Fibroblast of lung (primary cell): ENCODE measurements at regions not wholly inside any gene's neighbourhood (a gene's known extent, or its start where the extent isn't known, plus 50 kb on each side); places are given as distances from the start of the nearest gene placed in this dataset.

Experiments
- DNase-seq, 2 donors: peaks; one replicate each; pipeline versions ENCODE4 v3.0.0 to v3.0.0-alpha.2; 2010; ENCODE audit warnings: low read depth in 2 of 2
- H2AFZ ChIP-seq: 2 replicates; pipeline ENCODE4 v1.5.1; 2012; ENCODE audit warnings: low read length, control low read depth, inconsistent platforms
- H3K27ac ChIP-seq: 2 replicates; pipeline ENCODE4 v1.5.1; 2011; ENCODE audit warnings: low read length, control low read depth; ENCODE audit not compliant: insufficient read depth
- H3K27me3 ChIP-seq: 2 replicates; pipeline ENCODE4 v1.5.1; 2011; ENCODE audit warnings: mild to moderate bottlenecking, low read length; ENCODE audit not compliant: control insufficient read depth, insufficient read depth
- H3K36me3 ChIP-seq: 2 replicates; pipeline ENCODE4 v1.5.1; 2011; ENCODE audit warnings: low read length; ENCODE audit not compliant: control insufficient read depth, insufficient read depth
- H3K4me1 ChIP-seq: 2 replicates; pipeline ENCODE4 v1.5.1; 2011; ENCODE audit warnings: low read length; ENCODE audit not compliant: control insufficient read depth, insufficient read depth; ENCODE audit errors: extremely low read depth
- H3K4me2 ChIP-seq: 2 replicates; pipeline ENCODE4 v1.5.1; 2011; ENCODE audit warnings: low read length, control low read depth; ENCODE audit not compliant: insufficient read depth; ENCODE audit errors: extremely low read depth
- H3K4me3 ChIP-seq, 4 experiments: fragments of 200-600 bp in 1 of 4; sonication (generic) in 1 of 4; replicated peaks in 1 of 4; 2 replicates each; pipeline ENCODE4 v1.5.1; 2011 to 2016; ENCODE audit warnings: low read length in 4 of 4, low read depth in 3 of 4, mild to moderate bottlenecking in 3 of 4, control low read depth in 2 of 4, inconsistent platforms in 1 of 4, mixed read lengths in 1 of 4; ENCODE audit not compliant: insufficient read depth in 1 of 4; ENCODE audit errors: control extremely low read depth in 1 of 4
- H3K79me2 ChIP-seq: 2 replicates; pipeline ENCODE4 v1.5.1; 2012; ENCODE audit warnings: mild to moderate bottlenecking, low read length, inconsistent platforms; ENCODE audit not compliant: control insufficient read depth, insufficient read depth
- H3K9ac ChIP-seq: 2 replicates; pipeline ENCODE4 v1.5.1; 2011; ENCODE audit warnings: mild to moderate bottlenecking, low read length, control low read depth; ENCODE audit not compliant: insufficient read depth
- H3K9me3 ChIP-seq: 2 replicates; pipeline ENCODE4 v1.5.1; 2012; ENCODE audit warnings: low read depth, low read length; ENCODE audit not compliant: control insufficient read depth, insufficient read depth
- H4K20me1 ChIP-seq: 2 replicates; pipeline ENCODE4 v1.5.1; 2011; ENCODE audit warnings: low read length; ENCODE audit not compliant: control insufficient read depth, insufficient read depth; ENCODE audit errors: extremely low read depth
- CTCF ChIP-seq, 2 donors: IDR thresholded peaks in 1 of 2; conservative IDR thresholded peaks in 1 of 2; 1 replicate in 1 of 2; 2 replicates in 1 of 2; pipeline ENCODE4 v1.5.1; 2011 to 2012; ENCODE audit warnings: low read length in 2 of 2, control low read depth in 1 of 2, inconsistent platforms in 1 of 2, low read depth in 1 of 2, mild to moderate bottlenecking in 1 of 2
- EZH2 ChIP-seq: IDR thresholded peaks from 2 replicates; pipeline ENCODE4 v1.5.1; 2012; ENCODE audit warnings: low read length, control low read depth, mild to moderate bottlenecking; ENCODE audit errors: missing control alignments

GRCh38 chr9:108160706-108161355 lies 671.3 kb upstream of the KLF4 start:
- Histone ChIP-seq H3K27ac (no peak overlapping the region), H3K27me3 (no peaks in the 10 kb centered on the region), H3K9me3 (no peaks in the 10 kb centered on the region), H3K4me2 (no peak overlapping the region), H3K4me3 (no peak overlapping the region), H3K9ac (no peak overlapping the region), H2AFZ (no peak overlapping the region), H3K36me3 (no peaks in the 10 kb centered on the region), H3K79me2 (no peaks in the 10 kb centered on the region), H3K4me1 (peaks cover 6% of the 10 kb centered on the region), H4K20me1 (no peaks in the 10 kb centered on the region)
- DNase-seq: no peak
- no peak for TF ChIP-seq EZH2

DNA sequence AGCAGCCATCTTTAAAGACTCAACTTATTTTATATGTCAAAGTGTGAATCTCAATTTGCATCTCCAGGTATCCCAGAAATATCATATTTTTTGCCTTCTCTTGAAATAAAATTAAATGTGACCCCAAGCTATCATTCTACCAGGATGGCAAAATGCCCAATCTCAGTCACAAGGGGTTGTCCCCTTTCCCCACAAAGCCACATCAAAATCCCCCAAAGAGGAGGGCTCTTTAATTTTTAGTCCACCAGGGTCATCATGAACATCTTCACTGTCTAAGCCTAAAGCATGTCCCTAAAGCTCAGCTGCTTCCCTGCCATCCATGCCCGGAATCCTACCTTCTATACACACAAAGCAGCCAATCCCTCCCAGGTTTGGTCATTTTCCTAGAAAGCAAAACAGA lies 670.5 kb upstream of the KLF4 start:
- Histone ChIP-seq H3K4me3 (no peak overlapping the region), H3K79me2 (no peaks in the 10 kb centered on the region), H3K27ac (no peak overlapping the region), H3K9me3 (no peaks in the 10 kb centered on the region), H4K20me1 (no peaks in the 10 kb centered on the region), H3K27me3 (no peaks in the 10 kb centered on the region), H2AFZ (no peak overlapping the region), H3K4me2 (no peak overlapping the region), H3K9ac (no peak overlapping the region), H3K4me1 (peaks cover 6% of the 10 kb centered on the region), H3K36me3 (no peaks in the 10 kb centered on the region)
- no peak for DNase-seq
- TF ChIP-seq CTCF (conservative IDR thresholded peaks at IDR 0.05 in 1 of 2, IDR thresholded peaks at IDR 0.05 in 1 of 2; ENCODE audit: low read depth in 1 of 2, low read length in 2 of 2) (no peak), EZH2 (no peak)

- TF ChIP-seq CTCF (conservative IDR thresholded peaks at IDR 0.05 in 1 of 2, IDR thresholded peaks at IDR 0.05 in 1 of 2; ENCODE audit: low read depth in 1 of 2, low read length in 2 of 2) (no peak), EZH2 (no peak)
- Histone ChIP-seq H4K20me1 (no peaks in the 10 kb centered on the region), H3K9ac (no peak overlapping the region), H3K9me3 (no peaks in the 10 kb centered on the region), H3K4me3 (no peak overlapping the region), H2AFZ (no peak overlapping the region), H3K4me1 (peaks cover under 1% of the 10 kb centered on the region), H3K79me2 (no peaks in the 10 kb centered on the region), H3K27me3 (no peaks in the 10 kb centered on the region), H3K27ac (no peak overlapping the region), H3K4me2 (no peak overlapping the region), H3K36me3 (no peaks in the 10 kb centered on the region)
- DNase-seq: no peak
Observed at GRCh38 chr9:108158236-108158995, 668.8 kb upstream of the KLF4 start.
